Tibial nerve (tissue), 4 donors: ENCODE measurements at regions not wholly inside any gene's neighbourhood (a gene's known extent, or its start where the extent isn't known, plus 50 kb on each side); places are given as distances from the start of the nearest gene placed in this dataset.

Source experiments
- EP300 ChIP-seq, 2 donors: sonication (generic); formaldehyde crosslinking; IDR thresholded peaks; one replicate each; pipeline ENCODE4 v1.6.1; 2017; ENCODE audit warnings: antibody characterized with exemption in 2 of 2, mild to moderate bottlenecking in 1 of 2
- POLR2A ChIP-seq, 2 donors: fragments of 450-650 bp; IDR thresholded peaks; one replicate each; pipeline ENCODE4 v1.6.1; 2017; ENCODE audit warnings: antibody characterized with exemption in 2 of 2, mild to moderate bottlenecking in 2 of 2, moderate library complexity in 2 of 2
- TF ChIP-seq, protein P1 (sequence below), 5 experiments: fragments of 200-600 bp in 3 of 5; fragments of 450-650 bp in 2 of 5; sonication (generic) in 3 of 5; IDR thresholded peaks; one replicate each; pipeline ENCODE4 v1.5.1; 2016 to 2019; ENCODE audit warnings: antibody characterized with exemption in 5 of 5, mild to moderate bottlenecking in 3 of 5, moderate library complexity in 2 of 5

DNA sequence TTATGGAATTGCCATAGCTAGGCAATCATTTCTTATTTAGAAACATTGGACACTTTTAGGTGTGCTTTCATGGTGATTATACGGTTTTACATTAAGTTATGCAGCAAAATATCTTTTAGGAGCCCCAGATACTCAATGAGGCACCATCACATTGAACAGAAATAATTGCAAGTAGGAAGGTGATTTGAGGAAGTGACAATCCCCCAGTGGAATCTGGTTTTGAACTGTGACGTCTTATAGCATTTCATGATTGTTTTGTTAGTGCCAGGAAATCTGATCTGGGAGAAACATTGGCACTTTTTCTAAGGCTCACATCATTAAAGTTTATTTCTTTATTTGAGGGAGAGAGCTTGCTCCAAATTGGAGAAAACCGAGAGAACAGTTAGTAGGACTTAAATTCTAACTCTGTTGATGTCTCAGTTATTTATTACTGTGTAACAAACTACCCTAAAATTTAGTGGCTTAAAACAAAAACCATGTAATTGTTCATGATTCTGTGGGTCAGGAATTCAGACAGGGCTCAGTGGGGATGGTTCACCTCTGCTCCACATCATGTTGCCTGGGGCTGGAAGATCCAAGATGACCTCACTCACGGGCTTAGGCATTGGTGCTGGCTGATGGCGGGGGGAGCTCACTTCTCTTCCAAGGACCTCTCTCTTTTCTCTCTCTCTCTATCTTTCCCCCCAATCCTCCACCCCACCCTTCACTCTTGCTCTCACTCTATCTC, 78.2 kb upstream of the STEAP1B start:
- TF ChIP-seq POLR2A (IDR thresholded peaks at IDR 0.05) = no peak
- TF ChIP-seq, protein P1, sequence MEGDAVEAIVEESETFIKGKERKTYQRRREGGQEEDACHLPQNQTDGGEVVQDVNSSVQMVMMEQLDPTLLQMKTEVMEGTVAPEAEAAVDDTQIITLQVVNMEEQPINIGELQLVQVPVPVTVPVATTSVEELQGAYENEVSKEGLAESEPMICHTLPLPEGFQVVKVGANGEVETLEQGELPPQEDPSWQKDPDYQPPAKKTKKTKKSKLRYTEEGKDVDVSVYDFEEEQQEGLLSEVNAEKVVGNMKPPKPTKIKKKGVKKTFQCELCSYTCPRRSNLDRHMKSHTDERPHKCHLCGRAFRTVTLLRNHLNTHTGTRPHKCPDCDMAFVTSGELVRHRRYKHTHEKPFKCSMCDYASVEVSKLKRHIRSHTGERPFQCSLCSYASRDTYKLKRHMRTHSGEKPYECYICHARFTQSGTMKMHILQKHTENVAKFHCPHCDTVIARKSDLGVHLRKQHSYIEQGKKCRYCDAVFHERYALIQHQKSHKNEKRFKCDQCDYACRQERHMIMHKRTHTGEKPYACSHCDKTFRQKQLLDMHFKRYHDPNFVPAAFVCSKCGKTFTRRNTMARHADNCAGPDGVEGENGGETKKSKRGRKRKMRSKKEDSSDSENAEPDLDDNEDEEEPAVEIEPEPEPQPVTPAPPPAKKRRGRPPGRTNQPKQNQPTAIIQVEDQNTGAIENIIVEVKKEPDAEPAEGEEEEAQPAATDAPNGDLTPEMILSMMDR (IDR thresholded peaks at IDR 0.05) = no peak
- TF ChIP-seq EP300 (IDR thresholded peaks at IDR 0.05) = no peak
